Activated CD4-positive, CD25-positive, alpha-beta regulatory T cell treated with anti-CD3 and anti-CD28 coated beads, Interleukin-2, amount 50 U/mL, for 24 hours (primary cell): ENCODE measurements at regions not wholly inside any gene's neighbourhood (a gene's known extent, or its start where the extent isn't known, plus 50 kb on each side); places are given as distances from the start of the nearest gene placed in this dataset.
"Not testable (repeated sequence)": the region's sequence is repeated elsewhere in the genome, so short reads cannot be mapped to it uniquely, and the experiment has no call there.

Source experiments
- ATAC-seq, 2 donors: fragments of 150-1000 bp; cut with Tn5 transposase; one replicate each; pipeline ENCODE4 v1.10.0; 2021; ENCODE audit warnings: mild to moderate bottlenecking in 1 of 2, moderate library complexity in 1 of 2

DNA sequence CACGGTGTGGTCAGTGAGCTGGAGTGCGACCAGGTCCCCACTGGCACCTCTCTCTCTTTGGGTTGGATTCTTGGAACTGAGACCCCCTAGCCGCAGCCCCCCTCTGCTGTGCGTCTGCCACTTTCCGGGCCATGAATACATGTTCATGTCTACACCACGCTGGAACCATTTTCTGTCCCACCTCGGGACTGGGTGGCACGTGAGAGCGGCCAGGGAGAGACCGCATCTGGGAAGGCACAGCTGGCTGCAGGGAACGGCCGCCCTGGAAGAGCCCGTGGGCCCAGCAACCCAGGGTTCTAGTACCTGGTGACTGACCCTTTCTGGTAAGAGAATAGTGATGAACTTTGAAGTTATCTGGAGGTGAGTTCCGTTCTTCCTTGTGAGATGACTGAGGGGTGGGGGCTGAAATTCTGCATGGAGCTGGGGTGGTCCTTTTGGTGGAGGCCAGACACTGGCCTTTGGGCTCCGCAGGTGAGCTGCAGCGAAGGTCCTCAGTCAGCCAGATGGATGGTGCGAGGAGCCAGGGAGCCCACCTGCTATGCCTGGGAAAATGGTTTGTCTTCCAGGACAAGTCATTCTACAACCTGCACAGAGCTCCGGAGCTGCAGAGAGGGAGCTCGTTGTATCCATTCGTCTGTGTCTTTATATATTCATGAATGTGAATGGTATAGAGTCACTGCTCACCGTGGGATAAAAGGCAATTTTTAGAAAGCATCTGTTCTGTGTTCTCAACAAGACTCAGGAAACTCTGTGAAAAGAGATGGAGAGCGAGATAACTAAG, 223.5 kb downstream of the NDUFA10 start:
- ATAC-seq: no peak

DNA sequence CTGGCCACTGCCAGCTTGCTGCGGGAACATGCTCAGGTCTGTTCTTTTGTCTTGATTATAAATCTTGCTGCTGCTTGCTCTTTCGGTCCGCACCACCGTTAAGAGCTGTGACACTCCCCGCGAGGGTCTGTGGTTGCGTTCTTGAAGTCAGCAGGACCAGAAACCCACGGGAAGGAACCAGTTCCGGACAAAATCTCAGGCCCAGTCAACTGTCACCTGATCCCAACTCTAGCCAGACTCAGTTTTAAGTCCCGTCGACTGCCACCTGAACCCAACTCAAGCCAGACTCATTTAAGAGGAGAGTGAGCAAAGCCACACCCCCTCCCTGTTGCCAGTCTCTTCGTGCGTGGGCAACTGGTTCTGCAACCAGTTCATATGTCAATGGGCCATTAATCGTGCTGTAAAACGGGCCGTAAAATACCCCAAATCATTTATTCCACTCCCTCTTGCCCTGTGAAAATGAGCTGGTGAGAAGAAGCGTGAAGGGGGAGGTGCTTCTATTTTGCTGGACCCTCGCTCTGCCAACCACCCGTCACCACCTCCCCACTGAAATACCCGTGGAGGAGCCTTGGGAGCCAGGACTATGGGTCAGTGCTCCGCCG, 224.3 kb downstream of the NDUFA10 start:
- no peak for ATAC-seq

DNA sequence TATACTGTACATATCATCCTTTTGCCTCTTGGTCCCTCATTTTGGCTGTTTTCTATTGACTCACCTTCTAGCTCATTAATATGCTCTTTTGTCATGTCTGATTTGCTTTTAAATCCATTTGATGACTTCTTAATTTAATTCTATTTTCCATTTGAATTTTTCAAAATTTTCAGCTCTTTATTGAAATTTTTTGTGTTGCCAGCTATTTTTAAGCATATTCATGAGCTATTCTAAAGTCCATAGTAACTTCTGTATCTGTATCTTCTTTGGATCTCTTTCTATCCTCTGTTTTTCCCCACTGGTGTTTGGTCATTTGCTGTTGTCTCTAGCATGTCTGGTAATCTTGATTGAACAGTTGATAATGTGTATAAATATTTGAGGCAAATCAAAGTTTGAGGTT, 227.8 kb downstream of the NDUFA10 start:
- no peak for ATAC-seq

DNA sequence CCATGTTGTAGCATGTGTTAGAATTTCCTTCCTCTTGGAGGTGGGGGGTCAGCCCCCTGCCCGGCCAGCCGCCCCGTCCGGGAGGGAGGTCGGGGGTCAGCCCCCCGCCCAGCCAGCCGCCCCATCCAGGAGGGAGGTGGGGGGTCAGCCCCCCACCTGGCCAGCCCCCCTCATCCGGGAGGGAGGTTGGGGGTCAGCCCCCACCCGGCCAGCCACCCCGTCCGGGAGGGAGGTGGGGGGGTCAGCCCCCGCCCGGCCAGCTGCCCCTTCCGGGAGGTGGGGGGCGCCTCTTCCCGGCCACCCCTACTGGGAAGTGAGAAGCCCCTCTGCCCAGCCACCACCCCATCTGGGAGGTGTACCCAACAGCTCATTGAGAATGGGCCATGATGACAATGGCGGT, 229.4 kb downstream of the NDUFA10 start:
- ATAC-seq: not testable (repeated sequence)

GRCh38 chr2:239793836-239794235, 231.3 kb downstream of the NDUFA10 start:
- no peak for ATAC-seq

GRCh38 chr2:239793086-239793485, 232.1 kb downstream of the NDUFA10 start:
- ATAC-seq: no peak

DNA sequence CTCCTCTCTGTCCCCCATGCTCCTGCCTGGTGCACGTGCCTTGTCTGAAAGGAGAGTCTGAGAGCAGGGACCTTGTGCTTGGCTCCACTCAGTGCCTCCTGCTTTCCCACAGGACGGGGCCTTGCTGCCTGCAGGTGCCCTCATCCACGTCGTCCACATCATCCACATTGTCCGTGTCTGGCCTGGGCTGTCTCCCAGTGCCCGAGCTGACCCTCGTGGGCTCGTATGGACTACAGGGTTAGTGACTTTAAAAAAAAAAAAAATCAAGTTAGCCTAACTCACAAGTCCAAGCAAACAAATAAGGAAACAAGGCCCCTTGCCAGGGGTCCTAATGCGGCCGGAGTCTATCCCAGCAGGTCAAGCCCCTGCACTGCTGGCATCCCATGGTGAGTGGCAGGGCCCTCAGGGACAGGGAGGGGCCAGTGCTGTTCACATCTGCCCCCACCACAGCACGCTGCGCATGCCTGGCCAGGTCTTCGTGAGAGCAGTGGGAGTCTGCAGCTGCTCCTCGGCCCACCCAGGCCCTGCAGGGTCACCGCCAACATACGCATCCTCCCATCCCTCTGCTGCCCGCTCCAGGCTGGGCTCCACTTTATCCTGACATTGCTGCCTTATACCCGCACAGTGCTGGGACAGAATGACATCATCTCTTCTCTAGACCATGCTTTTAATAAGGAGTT, 232.6 kb downstream of the NDUFA10 start:
- ATAC-seq: no peak

DNA sequence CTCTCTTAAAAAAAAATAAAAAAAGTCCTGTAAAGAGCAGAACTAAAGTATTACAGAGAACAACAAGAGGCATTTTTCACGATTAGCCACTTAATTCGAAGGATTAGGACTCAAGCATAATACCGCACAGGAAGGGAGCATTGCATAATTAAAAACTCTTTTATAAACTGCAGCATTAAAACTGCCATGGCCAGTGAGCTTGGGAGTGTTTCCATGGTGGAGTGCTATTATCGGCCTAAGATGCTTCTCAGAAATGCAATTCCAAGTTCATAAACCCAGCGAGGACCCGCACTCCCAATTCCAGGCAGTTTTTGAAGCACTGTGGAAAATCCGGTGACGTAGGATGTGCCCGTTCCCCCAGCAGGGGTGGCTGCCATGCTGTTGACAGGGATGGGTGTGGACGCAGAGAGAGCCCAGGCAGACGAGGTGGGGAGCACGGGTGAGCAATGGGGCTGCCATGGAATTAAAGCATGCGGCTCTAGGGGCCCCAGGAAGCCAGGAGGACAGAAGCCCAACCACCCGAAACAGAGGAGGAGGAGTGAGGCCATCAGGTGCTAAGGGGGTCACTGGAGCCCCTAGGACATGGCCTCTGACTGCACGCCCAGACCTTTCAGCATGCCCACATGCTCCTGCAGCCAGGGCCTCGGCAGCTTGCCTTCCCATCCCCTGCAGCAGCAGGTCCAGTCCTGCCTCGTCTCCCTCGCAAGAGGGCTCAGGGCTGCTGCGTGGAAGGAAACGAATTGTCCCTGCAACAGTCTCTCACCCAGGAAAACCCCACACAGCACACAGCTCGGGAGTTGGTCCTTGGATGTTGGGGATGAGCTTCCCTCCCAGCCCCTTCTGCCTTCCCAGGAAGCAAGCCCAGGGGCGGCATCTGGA, 233.4 kb downstream of the NDUFA10 start:
- ATAC-seq: no peak

DNA sequence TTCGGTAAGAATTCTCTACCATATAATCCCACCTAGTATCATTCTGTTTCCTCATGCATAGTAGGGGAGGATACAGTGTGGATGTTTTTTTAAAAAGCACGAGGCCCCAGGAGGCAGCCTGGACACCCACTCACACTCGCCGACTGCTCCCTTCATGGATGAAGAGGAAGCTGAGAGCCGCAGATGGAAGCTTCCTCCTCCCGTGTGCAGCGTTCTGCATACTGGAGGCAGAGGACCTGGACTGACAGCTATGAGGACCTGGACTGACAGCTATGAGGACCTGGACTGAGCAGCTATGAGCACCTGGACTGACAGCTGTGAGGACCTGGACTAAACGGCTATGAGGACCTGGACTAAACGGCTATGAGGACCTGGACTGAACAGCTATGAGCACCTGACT, 234.4 kb downstream of the NDUFA10 start:
- peak in 1 of 2 donors; percentile 10 for ATAC-seq

DNA sequence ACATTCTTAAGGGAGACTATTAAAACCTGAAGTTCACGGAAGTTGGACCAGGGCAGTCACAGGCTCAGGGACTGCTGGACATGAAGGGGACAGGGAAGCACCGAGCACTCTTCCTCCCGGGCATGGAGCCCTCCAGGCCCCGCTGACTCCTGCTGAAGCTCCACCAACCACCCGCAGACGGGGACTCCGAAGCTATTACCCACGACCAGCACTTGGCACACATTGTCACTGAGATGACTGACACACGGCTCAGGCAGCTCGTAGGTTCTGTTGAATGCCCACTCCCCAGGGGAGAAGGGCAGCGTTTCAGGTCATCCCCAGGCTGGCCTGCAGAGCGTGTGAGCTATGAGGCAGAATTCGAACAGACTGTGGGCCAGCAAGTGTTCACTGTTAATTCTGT, 234.8 kb downstream of the NDUFA10 start:
- ATAC-seq: peak in 1 of 2 donors; percentile 7

DNA sequence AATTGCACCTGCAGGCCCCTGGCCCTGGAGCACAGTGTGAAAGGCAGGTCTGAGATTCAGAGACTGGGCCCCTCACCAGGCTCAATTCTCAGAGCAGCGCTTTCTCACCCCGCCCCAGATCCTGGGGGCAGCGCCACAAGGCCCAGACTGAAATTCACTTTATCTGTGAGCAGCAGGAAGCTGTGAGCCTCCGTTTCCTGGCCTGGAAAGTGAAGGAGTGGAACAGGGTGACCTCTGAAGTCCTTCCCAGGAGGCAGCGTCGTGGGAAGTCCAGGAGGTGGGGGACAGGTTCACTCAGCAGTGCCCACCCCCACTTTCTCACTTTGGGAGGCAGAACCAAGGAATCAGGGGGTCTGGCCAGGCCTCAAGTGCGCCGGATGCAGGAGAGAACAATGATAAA, 235.4 kb downstream of the NDUFA10 start:
- no peak for ATAC-seq

- ATAC-seq: no peak
These were observed 236.5 kb downstream of the NDUFA10 start for GRCh38 chr2:239788576-239789098.

DNA sequence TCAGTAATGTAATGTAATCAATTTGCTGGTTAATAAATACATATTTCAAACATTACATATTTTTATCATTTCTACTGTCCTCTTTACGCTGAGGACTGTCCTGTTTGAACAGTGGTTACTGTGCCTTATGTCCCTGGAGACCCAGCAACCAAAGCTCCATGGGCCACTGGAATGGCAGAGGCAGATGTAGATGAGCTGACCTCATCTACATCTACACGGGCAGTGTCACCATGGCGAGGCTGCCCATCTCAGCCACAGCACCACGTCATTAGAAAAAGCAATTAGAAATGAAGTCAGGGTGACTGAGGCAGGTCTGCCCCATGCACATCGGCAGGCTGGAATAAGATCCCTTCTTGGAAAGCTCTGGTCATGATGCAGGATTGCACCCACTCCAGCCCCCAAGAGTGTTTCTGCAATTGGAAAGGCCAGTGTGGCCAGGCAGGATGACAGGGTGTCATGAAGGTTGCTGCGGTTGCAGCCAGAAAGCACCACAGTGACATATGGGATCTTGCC, 237.5 kb downstream of the NDUFA10 start:
- no peak for ATAC-seq

DNA sequence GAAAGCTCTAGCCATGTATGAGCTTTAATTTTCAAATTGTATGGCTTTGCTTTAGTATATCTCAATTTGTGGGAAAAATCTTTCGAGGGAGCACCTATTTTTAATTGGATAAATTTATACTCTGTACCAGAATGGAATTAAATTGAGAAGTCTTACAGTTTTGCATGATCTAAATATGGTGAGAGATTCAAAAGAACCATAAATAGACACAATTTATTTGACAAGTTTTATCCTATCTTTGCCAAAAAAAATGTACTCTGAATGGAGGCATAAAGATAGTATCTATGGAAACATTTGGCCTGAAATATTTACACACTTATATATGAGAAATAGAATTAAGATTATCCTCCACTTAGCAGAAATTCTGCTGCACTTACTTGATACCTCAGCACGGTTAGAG, 238.4 kb downstream of the NDUFA10 start:
- no peak for ATAC-seq

DNA sequence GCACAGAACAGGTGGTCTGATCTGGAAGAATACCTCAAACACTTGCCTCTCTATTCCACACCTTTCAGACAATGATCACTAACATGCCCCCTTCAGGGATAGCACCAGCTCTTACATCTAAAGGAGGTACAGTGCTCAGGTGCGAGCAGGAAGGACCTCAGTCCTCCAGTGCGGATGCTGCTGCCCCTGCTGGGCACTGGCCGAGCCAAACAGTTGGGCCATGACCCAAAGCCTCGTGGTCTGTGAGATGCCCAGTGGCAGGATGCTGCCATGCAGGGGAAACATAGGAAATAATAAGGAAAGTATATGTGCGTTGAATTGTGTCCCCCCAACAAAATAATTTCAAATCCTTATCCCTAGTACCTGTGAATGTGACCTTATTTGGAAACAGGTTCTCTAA, 243.7 kb downstream of the NDUFA10 start:
- no peak for ATAC-seq

GRCh38 chr2:239780236-239780994, 244.7 kb downstream of the NDUFA10 start:
- no peak for ATAC-seq

DNA sequence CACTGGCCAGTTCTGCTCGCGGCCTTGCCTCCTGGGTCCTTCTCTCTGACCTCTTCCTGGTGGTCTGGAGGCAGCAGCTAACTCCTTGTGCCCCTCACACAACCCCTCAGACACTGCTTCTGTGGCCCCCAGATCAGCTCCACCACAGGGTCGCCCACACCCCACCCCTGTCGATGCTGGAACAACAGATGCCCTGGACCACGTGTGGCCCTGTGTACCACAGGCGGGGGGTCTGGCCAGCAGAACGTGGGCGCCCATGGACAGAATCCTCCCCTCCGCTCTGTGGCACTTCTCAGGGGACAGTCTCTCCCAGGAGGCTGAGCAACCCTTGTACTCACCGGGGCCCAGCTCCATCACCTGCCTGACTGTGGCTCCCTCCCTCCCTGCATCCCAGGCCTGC, 245.6 kb downstream of the NDUFA10 start:
- no peak for ATAC-seq

DNA sequence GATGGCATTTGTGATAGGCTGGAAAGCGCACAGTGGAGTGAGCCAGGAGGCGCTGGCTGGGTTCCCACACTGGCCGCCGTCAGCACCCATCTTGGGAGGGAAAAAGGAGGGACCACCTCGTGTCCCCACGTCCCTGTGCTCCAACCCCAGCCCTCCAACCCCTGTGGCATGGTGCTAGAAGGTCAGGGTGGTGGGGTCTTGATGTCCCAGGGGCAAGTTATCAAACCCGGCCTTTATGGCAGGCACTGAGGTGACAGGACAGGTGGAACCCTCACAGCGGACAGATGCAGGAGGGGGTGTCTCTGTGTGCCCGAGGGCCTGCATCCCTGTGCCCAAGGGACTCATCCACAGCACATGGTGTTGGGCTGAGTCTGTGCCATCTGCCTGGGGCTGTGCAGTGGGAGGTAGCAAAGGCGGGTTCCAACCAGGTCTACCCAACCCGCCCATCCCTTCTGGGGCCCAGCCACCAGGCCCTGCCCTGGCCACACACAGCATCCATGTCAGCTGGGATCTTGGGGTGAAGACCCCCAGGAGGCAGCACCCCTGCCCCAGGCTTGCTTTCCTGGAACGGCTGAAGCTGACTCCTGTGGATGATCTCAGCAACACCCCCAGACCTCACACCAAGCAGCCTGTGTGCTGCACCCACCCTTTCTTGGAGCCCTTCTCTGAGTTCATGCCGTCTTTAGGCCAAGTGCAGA, 246.1 kb downstream of the NDUFA10 start:
- ATAC-seq: no peak

- no peak for ATAC-seq
These were observed 246.9 kb downstream of the NDUFA10 start for GRCh38 chr2:239778042-239778851.

DNA sequence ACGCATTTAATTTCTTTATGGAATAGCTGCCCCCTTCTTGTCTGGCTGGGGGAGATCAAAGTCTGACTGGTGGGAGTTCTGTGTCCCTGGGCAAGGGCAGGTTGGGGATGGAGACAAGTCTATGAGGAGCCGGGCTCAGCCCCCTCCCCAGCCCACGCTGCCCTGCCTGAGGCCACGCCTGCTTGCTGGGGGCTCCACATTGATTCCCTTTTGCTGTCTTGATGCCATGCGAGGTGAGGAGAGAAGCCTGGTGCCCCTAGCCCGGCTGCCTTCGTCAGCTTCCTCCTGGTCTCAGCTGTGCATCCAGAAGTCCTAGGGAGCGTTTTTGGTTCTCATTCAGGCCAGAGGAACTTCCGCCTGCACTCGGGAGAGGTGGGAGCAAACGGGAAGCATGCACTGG, 247.9 kb downstream of the NDUFA10 start:
- ATAC-seq: no peak
